Ovary (tissue), 3 donors: ENCODE measurements at regions not wholly inside any gene's neighbourhood (a gene's known extent, or its start where the extent isn't known, plus 50 kb on each side); places are given as distances from the start of the nearest gene placed in this dataset.

ENCODE experiments used
- POLR2A ChIP-seq: fragments of 450-650 bp; IDR thresholded peaks from one replicate; pipeline ENCODE4 v1.6.1; 2017; ENCODE audit warnings: antibody characterized with exemption, mild to moderate bottlenecking, moderate library complexity
- TF ChIP-seq, protein P1 (sequence below), 3 donors: fragments of 450-650 bp in 2 of 3; fragments of 200-600 bp in 1 of 3; IDR thresholded peaks; one replicate each; pipeline versions ENCODE4 v1.5.1 to v1.8.0; 2016 to 2022; ENCODE audit warnings: antibody characterized with exemption in 3 of 3, mild to moderate bottlenecking in 1 of 3
- donor health status: DM: no; HTN: no; CAD: no.

DNA sequence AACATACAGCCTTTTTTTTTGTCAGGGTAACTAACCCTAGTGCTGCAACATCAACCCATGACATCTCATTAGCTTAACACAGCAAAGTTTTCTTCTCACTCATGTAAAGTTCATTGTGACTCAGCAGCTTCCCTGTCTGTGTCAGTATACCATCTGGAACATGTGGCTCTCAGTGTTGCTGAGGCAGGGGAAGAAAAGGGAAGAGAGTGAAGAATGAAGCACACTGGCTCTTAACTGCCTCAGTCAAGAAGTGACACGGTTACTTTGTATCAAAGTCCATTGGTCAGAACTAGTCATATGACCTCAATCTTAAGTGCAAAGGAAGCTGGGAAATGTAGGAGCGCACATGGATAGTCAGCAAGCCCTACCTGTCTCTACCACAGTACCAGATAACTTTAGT lies 185.0 kb upstream of the ELL2 start:
- TF ChIP-seq, protein P1, sequence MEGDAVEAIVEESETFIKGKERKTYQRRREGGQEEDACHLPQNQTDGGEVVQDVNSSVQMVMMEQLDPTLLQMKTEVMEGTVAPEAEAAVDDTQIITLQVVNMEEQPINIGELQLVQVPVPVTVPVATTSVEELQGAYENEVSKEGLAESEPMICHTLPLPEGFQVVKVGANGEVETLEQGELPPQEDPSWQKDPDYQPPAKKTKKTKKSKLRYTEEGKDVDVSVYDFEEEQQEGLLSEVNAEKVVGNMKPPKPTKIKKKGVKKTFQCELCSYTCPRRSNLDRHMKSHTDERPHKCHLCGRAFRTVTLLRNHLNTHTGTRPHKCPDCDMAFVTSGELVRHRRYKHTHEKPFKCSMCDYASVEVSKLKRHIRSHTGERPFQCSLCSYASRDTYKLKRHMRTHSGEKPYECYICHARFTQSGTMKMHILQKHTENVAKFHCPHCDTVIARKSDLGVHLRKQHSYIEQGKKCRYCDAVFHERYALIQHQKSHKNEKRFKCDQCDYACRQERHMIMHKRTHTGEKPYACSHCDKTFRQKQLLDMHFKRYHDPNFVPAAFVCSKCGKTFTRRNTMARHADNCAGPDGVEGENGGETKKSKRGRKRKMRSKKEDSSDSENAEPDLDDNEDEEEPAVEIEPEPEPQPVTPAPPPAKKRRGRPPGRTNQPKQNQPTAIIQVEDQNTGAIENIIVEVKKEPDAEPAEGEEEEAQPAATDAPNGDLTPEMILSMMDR (IDR thresholded peaks at IDR 0.05), result no peak
- TF ChIP-seq POLR2A, result no peak
